ENCODE measurements at regions not wholly inside any gene's neighbourhood (a gene's known extent, or its start where the extent isn't known, plus 50 kb on each side); places are given as distances from the start of the nearest gene placed in this dataset.
"Not testable (repeated sequence)": the region's sequence is repeated elsewhere in the genome, so short reads cannot be mapped to it uniquely, and the experiment has no call there.

GRCh38 chr9:111108946-111109345 lies 70.7 kb upstream of the LPAR1 start:
- in situ Hi-C loops (cut with HindIII; ENCODE audit: low pct_unique_long_range_greater_than_20kb, low sequenced_read_pairs), result no loop called here

DNA sequence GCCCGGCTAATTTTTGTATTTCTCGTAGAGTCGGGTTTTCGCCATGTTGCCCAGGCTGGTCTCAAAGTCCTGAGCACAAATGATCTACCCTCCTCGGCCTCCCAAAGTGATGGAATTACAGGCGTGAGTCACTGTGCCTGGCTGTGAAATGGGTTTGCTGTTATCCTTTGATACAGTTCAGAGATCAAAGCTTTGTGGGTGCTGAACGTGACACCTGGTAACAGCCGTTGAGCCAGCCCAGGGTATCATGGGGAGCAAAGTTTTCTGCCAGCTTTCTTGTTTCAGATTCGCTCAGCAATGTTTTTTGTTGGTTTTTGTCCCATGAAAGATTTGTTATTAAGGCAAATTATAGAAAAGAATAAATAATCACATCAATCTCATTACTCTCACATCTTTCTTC lies 68.9 kb upstream of the LPAR1 start:
- in situ Hi-C loops (cut with HindIII; ENCODE audit: low pct_unique_long_range_greater_than_20kb, low sequenced_read_pairs), result no loop called here
- no peak for DNase-seq (ENCODE audit: low read depth, low spot score)

More at GRCh38 chr9:111108946-111109345, 70.7 kb upstream of the LPAR1 start:
- DNase-seq (ENCODE audit: low read depth, low spot score), result no peak

- in situ Hi-C loops (cut with HindIII; ENCODE audit: low pct_unique_long_range_greater_than_20kb, low sequenced_read_pairs), result no loop called here
- no peak for DNase-seq (ENCODE audit: low read depth, low spot score)
Measured at GRCh38 chr9:111106202-111106601, 67.9 kb upstream of the LPAR1 start.

- no peak for DNase-seq (ENCODE audit: low read depth, low spot score)
- in situ Hi-C loops (cut with HindIII; ENCODE audit: low pct_unique_long_range_greater_than_20kb, low sequenced_read_pairs), result no loop called here
Measured at GRCh38 chr9:111102793-111103464, 64.7 kb upstream of the LPAR1 start.

DNA sequence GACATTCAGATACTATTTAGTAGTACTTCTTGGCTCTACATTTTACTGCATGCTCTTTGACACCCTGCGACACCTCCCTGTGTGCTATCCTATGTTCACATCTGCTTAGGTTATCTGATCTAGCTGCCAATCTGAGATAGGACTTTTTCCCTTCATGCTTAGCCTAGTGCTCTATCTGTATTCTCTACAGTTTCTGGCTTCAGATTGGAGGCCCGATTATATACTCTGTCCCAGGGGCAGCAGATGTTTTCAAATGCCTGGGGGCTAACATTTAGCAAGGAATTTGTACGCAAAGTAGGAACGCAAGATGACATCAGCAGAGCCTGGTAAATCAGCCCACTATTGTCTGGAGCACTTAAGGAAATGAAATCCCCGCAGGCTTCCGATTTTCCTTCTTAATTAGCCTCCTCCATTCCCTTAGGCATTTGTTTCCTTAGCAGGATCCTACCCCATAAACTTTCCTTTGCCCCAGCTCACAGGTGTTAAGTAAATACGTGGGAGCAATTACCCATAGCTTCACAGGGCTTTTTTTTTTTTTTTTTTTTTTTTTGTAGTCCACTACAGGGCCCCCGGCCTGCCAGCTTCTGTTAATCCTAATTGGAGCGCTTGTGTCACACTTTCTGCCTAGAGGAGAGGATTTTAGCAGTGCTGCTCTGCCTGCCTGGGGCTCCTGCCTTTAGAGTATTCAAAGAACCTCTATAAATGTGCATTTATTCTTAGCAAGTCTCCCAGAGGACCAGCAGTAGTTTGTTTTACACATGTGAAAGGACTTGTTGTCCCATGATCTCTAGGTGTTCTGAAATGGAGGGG lies 61.1 kb upstream of the LPAR1 start:
- peak; percentile 30 for DNase-seq (ENCODE audit: low read depth, low spot score)
- in situ Hi-C loops (cut with HindIII; ENCODE audit: low pct_unique_long_range_greater_than_20kb, low sequenced_read_pairs), result no loop called here

- in situ Hi-C loops (cut with HindIII; ENCODE audit: low pct_unique_long_range_greater_than_20kb, low sequenced_read_pairs), result no loop called here
- DNase-seq (ENCODE audit: low read depth, low spot score), result no peak
Measured at GRCh38 chr9:111098093-111098492, 59.8 kb upstream of the LPAR1 start.

DNA sequence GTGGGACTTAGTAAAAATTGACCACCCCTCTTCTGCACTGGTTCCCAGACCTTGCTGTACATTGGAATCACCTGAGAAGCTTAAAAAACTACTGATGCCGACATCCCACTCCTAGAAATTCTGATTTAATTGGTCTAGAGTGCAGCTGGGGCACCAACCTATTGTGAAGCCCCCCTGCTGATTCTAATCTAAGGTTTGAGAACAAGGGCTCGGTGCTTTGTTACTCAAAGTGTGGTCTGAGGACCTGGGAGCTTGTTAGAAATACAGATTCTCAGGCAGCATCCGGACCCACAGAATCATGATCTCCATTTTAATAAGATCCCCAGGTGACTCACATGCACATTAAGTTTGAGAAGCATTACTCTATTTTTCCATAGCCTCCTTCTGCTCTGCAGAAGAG lies 57.8 kb upstream of the LPAR1 start:
- no peak for DNase-seq (ENCODE audit: low read depth, low spot score)
- in situ Hi-C loops (cut with HindIII; ENCODE audit: low pct_unique_long_range_greater_than_20kb, low sequenced_read_pairs), result no loop called here

DNA sequence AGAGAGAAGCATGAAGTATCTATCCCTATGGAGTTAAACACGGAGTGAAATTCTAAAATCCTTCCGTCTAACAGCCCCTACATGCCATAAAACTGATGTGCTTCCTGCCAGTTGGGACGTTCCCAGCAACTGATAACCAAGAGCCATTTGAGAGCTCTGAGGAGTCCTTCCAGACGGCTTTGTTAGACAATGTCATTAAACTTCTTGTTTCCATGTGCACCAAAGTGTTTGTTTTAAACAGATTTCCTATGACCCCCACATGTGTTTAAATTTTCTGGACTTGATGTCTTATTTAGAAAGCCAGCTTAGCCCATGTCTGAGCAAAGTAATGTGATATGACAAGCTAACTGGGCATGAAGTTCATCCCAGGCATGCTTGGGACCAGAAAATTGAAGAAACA lies 57.2 kb upstream of the LPAR1 start:
- DNase-seq (ENCODE audit: low read depth, low spot score), result no peak
- in situ Hi-C loops (cut with HindIII; ENCODE audit: low pct_unique_long_range_greater_than_20kb, low sequenced_read_pairs), result no loop called here

DNA sequence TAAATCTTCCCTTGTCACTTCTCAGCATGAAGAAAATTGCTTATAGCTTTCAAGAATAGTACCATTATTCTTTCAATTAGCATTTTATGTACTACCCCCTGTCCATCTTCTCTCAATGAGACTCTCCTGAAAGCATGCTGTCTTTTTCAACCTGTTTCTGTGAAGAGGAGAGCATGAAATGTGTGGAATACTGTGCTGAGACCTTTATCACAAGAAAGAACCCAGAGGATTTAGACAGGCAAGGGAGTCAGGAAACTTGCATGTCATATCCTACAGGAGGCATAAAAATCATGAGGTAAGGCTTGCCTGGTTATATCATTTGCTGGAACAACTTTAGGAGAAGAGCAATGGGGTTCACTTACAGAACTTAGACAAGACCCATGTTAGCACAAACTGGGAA lies 56.7 kb upstream of the LPAR1 start:
- in situ Hi-C loops (cut with HindIII; ENCODE audit: low pct_unique_long_range_greater_than_20kb, low sequenced_read_pairs), result no loop called here

GRCh38 chr9:111094433-111094924 lies 56.2 kb upstream of the LPAR1 start:
- in situ Hi-C loops (cut with HindIII; ENCODE audit: low pct_unique_long_range_greater_than_20kb, low sequenced_read_pairs), result no loop called here
- DNase-seq (ENCODE audit: low read depth, low spot score), result no peak

More for the DNA sequence above, 56.7 kb upstream of the LPAR1 start:
- no peak for DNase-seq (ENCODE audit: low read depth, low spot score)

GRCh38 chr9:111092167-111092566 lies 53.9 kb upstream of the LPAR1 start:
- in situ Hi-C loops (cut with HindIII; ENCODE audit: low pct_unique_long_range_greater_than_20kb, low sequenced_read_pairs); DNase-seq (ENCODE audit: low read depth, low spot score): not testable (repeated sequence)

Small RNAs in the stretch of these regions (small RNA-seq; reads per million reads assigned to genes)
- gene MIR7702 (0 reads per million in 2 experiments), gene RNY4P18 (0.02 to 1.4 reads per million in 2 experiments)

Measured in SK-MEL-5 (cell line).